Upper lobe of left lung (tissue), 4 donors: ENCODE measurements at regions not wholly inside any gene's neighbourhood (a gene's known extent, or its start where the extent isn't known, plus 50 kb on each side); places are given as distances from the start of the nearest gene placed in this dataset.

Source experiments
- CTCF ChIP-seq, 6 experiments: fragments of 450-650 bp in 4 of 6; fragments of 200-600 bp in 2 of 6; sonication (generic) in 2 of 6; IDR thresholded peaks; one replicate each; pipeline ENCODE4 v1.5.1; 2016 to 2019; ENCODE audit warnings: antibody characterized with exemption in 6 of 6
- POLR2A ChIP-seq, 4 donors: fragments of 450-650 bp; IDR thresholded peaks; one replicate each; pipeline ENCODE4 v1.5.1; 2016 to 2017; ENCODE audit warnings: antibody characterized with exemption in 4 of 4, mild to moderate bottlenecking in 2 of 4
- POLR2AphosphoS5 ChIP-seq, 2 donors: sonication (generic); formaldehyde crosslinking; IDR thresholded peaks; one replicate each; pipeline ENCODE4 v1.5.1; 2017; ENCODE audit warnings: antibody characterized with exemption in 2 of 2

- TF ChIP-seq POLR2A (IDR thresholded peaks at IDR 0.05), result no peak
- TF ChIP-seq CTCF (IDR thresholded peaks at IDR 0.05), result no peak
- TF ChIP-seq POLR2AphosphoS5 (IDR thresholded peaks at IDR 0.05), result no peak
These were observed 452.4 kb downstream of the KLF12 start for GRCh38 chr13:73681779-73682178.
